GM19452 (cell line): ENCODE measurements at regions not wholly inside any gene's neighbourhood (a gene's known extent, or its start where the extent isn't known, plus 50 kb on each side); places are given as distances from the start of the nearest gene placed in this dataset.

Experiments used
- ATAC-seq: cut with Tn5 transposase; IDR thresholded peaks from one replicate; pipeline ENCODE4 v1.9.1; 2021; ENCODE audit not compliant: unreplicated experiment

DNA sequence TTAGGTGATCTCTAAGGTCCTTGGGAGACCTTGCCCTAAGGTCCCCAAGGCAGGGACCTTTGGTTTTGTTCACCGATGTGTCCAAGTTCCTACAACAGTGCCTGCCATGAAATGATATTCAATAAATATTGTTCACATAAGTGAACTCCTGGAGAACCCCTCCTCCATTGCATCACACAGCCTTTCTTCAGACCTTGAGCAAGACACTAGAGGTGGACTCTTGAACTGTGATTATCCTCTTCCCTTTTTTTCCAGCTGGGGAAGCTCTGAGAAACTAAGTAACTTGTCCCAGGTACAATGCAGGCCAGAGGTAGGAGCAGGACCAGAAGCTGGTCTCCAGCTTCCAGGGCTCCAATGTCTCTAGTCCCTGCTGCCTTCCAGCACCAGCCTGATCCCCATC, 76.6 kb upstream of the LMO1 start:
- ATAC-seq, result no peak

GRCh38 chr11:8339592-8340022, 75.9 kb upstream of the LMO1 start:
- no peak for ATAC-seq

- no peak for ATAC-seq
Measured at GRCh38 chr11:8338138-8338537, 74.5 kb upstream of the LMO1 start.

DNA sequence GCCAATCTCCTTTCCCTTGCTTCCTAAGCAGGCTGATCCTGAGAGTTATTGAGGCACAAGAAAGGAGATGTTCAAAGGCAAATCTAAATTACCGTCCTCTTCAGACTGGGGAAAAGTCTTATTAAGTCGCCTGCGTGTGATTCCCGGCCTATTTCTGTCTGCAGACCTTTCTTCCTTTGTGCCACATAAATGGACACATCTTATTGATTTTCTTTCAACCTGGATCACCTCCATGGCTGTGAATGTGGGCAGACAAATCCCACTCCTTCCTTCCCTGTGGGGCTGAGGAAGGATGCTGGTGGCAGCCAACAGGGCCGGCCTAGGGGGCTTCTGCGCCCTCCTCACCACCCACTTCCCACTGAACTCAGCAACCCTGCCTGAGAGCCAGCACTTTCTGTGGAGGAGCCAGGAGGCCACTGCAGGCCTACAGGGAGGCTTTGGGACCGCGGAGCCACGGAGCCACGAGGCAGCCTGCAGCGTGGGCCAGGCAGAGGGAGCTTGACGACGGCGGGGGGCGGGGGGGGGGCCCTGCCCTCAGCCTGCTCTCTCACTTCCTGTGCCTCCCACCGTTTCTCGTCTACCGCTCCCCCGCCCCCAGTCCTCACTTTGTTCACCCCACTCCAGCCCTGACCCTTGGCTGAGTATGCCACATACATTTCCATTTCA, 73.6 kb upstream of the LMO1 start:
- no peak for ATAC-seq

DNA sequence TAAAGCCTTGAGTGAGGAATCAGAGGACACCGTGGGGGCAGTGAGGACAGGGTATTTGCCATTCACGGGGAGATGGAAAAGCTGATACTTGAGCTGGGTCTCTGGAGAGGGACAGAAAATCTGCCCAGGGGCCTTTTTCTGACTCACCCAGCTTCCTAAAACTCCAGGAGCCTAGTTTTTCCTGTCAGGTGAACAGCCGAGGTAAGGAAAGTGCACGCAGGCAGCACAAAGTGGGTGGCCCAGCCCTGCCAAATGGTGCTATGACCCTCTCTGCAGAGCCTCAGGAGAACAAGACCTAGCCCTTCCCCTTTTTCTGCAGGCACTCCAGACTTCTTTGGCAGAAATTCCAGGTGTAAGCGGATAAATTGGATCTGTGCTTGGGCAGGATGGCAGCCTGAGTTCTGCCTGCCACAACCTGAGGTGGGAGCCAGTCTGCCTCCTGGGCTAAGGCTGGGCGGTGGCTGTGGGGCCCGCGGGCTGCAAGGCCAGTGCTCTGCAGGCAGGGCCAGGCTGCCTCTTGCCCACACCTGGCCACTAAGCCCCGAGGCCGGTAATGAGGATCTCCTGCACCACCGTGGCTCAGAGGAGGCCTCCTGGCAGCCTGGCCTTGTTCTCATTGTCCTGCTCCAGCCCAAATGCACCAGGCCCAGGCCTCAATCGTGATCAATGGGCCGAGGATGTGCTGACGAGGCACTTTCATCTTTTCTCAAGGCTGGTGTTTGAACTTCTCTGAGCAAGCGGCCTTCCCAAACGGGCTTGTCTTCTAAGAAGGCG, 72.9 kb upstream of the LMO1 start:
- no peak for ATAC-seq

DNA sequence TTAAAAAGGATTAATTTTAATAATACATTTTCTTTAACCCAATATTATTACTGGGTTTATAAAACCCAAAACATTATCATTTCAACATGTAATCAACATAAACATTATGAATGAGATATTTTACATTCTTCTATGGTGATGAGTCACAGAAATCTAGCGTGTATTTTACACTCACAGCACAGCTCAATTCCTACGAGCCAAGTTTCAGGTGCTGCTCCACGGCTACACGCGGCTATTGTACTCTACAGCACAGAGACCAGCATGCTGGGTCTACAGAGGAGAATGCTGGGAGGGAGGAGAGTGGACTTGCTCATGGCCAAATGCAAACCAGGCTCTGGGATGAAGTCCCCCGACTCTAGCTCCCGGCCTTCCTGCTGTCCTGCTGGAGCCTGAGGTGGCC, 72.0 kb upstream of the LMO1 start:
- ATAC-seq, result no peak

- no peak for ATAC-seq
Measured at GRCh38 chr11:8335186-8335585, 71.5 kb upstream of the LMO1 start.

DNA sequence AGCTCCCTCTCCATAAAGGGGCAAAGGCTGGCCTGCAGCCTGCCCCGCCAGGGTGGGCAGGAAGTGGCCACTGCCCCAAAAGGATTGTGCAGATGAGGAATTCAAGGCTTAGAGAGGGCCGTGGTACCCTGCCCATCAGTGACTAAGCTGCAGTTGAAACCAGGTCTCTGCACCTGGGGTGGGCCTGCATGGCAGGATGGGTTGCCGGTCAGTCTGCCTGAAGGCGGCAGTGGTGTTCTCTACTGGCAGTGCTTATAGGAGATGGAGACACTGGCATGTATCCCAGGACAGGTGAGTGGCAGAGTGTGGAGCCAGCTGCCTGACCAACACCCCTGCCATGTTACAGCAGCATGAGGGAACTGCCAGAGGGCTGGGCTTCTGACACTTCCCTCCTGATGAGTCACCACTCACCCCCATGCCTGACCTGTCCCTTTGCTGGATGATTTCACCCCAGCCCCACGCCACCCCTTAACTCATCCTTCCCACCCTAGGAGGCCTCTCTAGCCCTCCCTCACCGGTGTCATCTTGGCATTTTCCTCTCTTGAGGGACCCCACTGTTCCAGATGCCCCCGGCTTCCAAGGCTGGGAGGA, 70.2 kb upstream of the LMO1 start:
- no peak for ATAC-seq

DNA sequence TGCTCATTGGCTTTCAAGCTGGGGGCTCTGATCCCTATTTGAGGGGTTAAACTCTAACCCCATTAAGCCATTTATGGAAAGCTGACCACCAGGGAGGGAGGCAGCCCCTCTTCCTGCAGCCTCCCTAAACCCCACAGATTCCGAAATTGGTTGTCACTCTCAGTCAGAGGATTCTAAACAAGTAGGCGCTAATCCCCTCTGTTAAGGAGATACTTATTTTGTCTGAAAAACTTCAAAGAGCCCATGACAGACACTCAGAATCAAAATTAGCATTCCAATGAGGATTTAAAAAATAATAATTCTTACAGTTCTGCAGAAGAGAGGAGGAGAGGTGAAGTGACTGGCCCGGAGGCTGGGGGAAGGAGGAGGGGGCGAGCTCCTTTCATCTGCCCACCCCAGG, 69.7 kb upstream of the LMO1 start:
- ATAC-seq, result no peak

DNA sequence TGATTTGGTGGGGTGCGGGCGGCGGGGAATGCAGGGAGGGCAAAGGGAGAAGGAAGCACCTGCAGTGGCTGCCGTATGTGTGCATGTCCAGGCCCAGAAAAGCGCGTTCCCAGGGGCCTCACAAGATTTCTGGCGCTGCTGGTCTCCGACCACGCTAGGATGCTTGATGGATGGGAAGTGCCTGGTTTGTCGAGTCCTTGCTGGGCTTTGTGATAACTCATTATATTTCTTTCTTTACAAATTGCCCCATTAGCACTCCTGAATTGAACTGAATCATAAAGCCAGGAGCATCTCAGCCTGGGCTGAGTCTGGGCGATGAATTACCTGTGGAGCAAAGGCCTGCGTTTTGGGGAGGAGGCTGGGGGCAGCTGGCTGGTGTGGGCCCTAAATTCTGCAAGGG, 69.2 kb upstream of the LMO1 start:
- ATAC-seq, result no peak

- ATAC-seq, result no peak
Measured at GRCh38 chr11:8332196-8332595, 68.5 kb upstream of the LMO1 start.

DNA sequence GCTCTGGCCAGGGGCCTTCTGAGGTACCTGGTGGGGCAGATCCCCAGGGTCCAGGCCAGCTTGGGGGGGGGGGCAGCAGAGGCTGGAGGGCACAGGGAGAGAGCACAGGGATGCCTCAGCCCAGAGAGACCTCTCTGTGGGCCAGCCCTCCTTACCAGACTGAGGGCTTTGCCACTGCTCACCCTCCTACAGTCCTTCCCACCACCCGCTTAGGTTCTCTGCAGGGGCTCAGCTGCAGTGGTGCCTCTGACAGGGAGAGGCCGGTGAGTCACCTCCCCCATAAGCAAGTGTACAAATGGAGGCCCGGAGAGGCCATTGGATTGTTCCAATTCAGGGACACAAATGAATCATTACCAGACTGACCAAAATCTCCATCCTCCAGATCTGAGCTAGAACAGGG, 68.1 kb upstream of the LMO1 start:
- no peak for ATAC-seq

DNA sequence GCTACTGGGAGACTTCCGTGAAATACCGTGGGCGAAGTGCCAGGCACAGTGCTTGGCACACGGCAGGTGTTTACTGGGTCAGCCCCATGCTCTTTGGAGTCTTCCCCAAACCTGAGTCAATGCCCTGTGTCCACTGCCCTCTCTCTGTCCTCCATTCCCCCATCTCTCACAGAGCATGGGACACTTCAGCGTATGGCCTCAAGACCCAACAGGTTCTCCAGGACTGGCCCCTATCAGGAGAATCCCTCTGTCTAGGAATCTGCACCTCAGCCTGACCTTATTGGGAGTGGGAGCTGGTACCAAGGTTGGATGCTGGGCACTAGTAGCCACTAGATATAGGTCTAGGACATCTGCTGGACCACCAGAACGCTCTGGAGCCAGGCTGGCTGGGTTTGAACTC, 67.2 kb upstream of the LMO1 start:
- no peak for ATAC-seq

DNA sequence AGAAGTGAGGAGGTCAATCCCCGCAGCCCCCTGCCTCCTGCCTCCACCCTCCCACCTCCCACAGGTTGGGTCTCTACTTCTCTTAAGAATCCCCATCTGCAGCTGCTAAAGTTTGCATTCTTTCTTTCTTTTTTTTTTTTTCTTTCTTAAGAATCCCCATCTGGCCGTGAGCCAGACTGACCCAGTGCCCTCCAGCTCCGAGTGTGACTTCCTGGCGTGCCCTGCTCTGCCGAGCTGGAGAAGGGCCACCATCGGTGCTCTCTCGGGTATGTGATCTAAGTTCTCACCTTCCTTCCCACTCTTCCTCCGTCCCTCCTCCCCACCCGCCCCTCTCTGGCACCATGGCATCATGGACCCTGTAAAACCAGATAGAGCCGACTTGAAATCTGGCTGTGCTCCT, 66.7 kb upstream of the LMO1 start:
- no peak for ATAC-seq

DNA sequence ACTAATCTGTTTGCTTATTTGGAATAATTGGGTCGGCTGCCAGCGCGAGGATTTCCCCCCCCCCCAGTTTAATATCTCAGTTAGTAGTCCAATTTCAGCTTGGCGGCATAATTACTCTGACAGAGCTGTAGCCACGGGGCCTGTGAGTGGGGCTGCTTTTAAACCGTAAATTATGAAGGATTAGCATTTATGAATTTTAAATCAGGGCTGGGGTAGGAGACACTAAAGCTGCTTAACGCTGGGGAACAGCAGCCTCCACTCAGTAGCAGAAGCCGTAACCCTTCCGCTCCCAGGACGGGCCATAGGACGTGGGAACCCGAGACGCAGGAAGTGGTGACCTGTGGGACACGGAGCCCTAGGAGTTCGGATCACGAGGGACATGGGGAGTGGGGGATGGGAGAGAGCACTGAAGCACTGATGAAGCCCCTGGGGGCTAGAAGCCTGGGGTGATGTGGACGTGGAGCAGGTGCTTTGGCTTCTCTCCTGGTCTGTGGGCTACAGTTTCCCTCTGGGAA, 66.2 kb upstream of the LMO1 start:
- no peak for ATAC-seq

GRCh38 chr11:8329336-8329735, 65.7 kb upstream of the LMO1 start:
- ATAC-seq, result no peak

DNA sequence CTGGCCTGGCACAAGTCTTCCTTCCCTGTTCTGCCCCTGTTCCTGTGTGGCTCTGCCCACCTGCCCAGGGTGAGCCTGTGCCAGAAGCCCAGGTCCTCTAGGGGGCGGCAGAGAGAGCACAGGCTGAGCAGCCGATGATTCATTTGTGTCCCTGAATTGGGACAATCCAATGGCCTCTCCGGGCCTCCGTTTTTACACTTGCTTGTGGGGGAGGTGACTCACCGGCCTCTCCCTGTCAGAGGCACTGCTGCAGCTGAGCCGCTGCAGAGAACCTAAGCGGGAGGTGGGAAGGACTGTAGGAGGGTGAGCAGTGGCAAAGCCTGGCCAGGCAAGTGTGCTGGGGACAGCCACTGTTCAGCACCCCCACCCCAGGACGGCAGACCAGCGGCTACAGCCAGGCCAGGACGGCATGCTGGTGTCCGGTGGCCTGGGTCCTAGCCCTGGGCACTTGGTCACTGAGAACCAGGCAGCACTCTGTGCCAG, 65.2 kb upstream of the LMO1 start:
- ATAC-seq, result peak; percentile 77

- ATAC-seq, result no peak
Measured at GRCh38 chr11:8328231-8328794, 64.6 kb upstream of the LMO1 start.

- ATAC-seq, result peak; percentile 61
Measured at GRCh38 chr11:8327761-8328192, 64.1 kb upstream of the LMO1 start.

- no peak for ATAC-seq
Measured at GRCh38 chr11:8326337-8326736, 62.7 kb upstream of the LMO1 start.

- no peak for ATAC-seq
Measured at GRCh38 chr11:8325591-8326304, 62.1 kb upstream of the LMO1 start.
